HG02973 (cell line): ENCODE measurements at regions not wholly inside any gene's neighbourhood (a gene's known extent, or its start where the extent isn't known, plus 50 kb on each side); places are given as distances from the start of the nearest gene placed in this dataset.
"Not testable (repeated sequence)": the region's sequence is repeated elsewhere in the genome, so short reads cannot be mapped to it uniquely, and the experiment has no call there.

Experiments used
- ATAC-seq: cut with Tn5 transposase; IDR thresholded peaks from one replicate; pipeline ENCODE4 v1.9.1; 2021; ENCODE audit warnings: moderate library complexity; ENCODE audit not compliant: unreplicated experiment

DNA sequence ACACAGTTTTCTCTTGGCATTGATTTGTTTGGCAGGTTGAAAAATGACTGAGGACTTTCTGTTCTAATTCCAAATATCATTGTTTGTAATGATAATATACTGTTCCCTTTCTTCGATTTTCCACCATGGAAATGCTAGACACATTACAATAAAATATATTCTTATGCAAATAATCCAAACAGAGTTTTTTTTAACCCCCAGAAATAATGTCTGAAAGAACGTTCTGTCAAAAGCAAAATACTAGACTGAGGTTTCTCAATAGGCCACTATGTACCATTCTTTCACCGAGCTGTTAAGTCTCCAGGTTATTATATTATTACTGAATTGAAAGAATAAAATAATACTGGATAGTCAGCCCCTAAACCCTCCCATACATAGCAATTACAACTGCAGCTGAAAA lies 312.5 kb downstream of the ZIC3 start:
- ATAC-seq: no peak

GRCh38 chrX:137882960-137883359 lies 317.0 kb downstream of the ZIC3 start:
- ATAC-seq: no peak

DNA sequence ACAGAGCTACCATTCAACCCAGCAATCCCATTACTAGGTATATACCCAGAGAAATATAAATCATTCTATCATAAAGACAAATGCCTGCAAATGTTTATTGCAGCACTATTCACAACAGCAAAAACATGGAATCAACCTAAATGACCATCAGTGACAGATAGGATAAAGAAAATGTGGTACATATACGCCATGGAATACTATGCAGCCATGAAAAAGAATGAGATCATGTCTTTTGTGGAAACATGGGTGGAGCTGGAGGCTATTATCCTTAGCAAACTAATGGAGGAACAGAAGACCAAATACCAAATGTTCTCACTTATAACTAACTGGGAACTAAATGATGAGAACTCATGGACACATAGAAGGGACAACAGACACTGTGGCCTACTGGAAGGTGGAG lies 318.9 kb downstream of the ZIC3 start:
- not testable (repeated sequence) for ATAC-seq

DNA sequence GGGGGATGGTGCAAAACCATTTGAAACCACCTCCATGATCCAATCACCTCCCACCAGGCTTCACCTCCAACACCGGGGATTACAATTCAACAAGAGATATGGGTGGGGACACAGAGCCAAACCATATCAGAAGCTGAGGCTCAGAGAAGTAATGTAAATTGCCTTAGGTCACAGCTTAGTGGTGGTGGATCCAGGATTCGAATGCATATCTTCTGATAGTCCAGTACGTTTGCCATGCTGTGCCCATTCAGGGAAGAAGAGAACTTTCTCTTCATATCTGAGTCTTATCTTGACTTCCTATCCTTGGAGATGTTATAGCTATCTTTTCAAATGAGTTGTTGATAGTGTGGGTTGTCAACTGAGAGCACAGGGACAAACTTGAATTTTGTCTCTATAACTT lies 325.5 kb downstream of the ZIC3 start:
- no peak for ATAC-seq

DNA sequence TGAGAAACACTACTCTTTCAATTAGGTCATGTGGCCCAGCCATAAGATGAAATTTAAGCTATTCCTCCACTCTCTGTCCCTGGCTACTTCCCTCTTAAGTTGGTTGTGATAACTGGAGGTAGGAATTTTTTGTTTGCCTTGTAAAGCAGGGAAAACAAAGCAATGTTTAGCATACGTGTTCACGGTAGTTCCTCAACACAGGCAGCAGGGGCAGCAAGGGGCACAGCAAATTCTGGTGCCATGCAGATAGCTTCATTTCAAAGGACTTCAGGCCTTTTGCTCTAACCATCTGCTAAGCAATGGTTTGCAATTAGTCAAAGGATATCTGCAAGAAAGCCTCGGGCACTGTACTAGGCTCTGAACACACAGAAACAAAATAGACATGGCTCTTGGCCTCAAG lies 330.2 kb downstream of the ZIC3 start:
- no peak for ATAC-seq

GRCh38 chrX:137915466-137915865 lies 349.5 kb downstream of the ZIC3 start:
- no peak for ATAC-seq

DNA sequence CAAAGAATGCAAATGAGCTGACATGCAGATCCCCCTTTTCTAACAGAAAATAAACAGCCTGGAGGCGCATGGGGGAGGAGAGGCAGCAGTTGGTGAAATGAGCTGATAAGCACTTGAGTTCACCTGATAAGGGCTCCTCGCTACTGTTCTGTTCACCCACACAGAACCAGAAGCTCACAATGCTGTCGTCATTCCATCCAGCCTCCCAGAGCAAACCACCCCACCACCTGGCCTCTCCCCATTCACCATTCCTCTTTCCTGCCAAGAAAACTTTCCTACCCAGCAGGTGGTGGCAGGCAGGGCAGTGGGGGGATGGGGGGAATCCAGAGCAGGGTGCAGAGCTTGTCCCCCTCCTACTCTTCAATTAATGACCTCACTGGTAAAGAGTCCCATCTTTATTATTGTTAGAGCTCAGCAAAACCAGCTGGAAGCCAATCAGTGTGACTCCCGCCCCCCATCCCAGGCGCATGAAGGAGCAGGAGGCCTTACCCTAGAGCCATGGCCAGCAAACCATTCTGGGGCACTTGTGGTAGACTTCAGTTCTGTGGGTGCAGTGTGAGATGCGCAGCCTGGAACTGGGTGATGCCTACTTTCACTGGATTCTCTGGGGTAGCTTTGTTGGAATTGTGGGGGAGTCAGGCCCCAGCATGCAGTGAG lies 350.3 kb downstream of the ZIC3 start:
- no peak for ATAC-seq

- no peak for ATAC-seq
These were observed 360.2 kb downstream of the ZIC3 start for GRCh38 chrX:137926090-137926489.

GRCh38 chrX:137929951-137930350 lies 364.0 kb downstream of the ZIC3 start:
- ATAC-seq: no peak

DNA sequence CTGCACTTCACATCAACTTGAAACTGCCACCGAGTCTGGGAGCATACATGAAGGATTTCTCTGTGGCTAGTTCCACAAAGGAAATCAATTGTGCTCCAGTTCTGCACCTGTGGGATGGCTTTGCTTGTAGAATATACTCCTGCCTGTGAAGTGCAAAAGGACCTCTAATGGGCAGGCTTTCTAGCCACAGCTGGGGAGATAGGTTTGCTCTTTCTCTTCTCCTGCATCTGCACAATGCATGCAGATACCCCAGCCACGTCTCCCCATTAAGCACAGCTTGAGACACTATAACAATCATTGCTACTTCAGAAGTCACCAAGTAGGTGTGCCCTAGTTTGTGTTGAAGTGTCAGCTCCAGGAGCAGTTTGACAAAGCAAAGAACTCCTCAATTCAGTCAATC lies 364.6 kb downstream of the ZIC3 start:
- no peak for ATAC-seq

DNA sequence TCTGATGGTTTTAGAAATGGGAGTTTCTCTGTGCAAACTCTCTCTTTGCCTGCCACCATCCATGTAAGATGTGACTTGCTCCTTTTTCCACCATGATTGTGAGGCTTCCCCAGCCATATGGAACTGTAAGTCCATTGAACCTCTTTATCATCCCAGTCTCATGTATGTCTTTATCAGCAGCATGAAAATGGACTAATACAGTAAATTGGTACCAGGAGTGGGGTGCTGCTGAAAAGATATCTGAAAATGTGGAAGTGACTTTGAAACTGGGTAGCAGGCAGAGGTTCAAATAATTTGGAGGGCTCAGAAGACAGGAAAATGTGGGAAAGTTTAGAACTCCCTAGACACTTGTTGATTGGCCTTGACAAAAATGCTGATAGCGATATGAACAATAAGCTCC lies 368.3 kb downstream of the ZIC3 start:
- ATAC-seq: not testable (repeated sequence)

DNA sequence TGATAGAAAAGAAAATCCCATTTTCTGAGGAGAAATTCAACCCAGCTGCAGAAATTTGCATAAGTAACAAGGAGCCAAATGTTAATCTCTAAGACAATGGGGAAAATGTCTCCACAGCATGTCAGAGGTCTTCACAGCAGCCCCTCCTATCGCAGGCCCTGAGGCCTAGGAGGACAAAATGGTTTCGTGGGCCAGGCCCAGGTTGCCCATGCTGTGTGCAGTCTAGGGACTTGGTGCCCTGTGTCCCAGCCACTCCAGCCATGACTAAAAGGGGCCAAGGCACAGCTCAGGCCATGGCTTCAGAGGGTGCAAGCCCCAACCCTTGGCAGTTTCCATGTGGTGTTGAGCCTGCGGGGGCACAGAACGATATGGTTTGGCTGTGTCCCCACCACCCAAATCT lies 369.0 kb downstream of the ZIC3 start:
- ATAC-seq: not testable (repeated sequence)

DNA sequence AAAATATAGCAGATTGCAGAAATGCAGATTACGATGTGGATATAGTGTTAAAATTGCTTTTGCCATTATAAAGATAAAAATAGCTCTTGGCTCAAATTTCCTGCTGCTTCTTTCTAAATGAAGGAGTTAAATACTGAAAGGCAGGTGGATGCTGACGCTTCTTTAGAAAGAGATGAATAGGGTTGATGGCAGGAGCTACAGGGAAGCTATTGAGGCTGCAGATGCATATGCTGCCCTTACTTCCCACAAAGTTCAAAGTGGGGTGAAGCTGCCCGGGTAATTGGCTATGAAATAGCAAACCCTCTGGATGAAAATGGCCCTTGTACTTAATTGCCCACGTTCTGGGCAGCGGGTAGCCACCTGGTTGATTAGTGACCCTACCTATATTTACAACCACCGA lies 379.5 kb downstream of the ZIC3 start:
- no peak for ATAC-seq

GRCh38 chrX:137969191-137969590 lies 403.3 kb downstream of the ZIC3 start:
- ATAC-seq: no peak

- no peak for ATAC-seq
These were observed 416.7 kb downstream of the ZIC3 start for GRCh38 chrX:137982472-137983172.

DNA sequence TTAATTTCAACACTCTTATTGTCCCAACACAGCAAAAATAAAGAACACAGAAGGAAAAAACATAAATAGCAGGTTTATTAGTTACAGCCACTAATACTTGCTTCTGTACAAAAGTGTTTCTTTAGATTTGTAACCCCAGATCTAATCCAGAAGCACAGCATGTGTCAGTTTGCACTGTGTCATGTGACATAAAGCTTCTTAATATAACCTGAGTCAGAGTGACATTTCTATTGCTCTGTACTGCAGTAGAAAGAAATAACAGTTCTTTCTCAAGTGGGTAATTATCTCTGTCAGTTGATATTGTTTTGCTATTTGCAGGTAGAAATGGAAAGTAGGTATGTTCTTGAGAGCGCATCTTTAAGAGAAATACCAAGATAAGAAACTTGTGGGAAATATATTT lies 422.5 kb downstream of the ZIC3 start:
- no peak for ATAC-seq

DNA sequence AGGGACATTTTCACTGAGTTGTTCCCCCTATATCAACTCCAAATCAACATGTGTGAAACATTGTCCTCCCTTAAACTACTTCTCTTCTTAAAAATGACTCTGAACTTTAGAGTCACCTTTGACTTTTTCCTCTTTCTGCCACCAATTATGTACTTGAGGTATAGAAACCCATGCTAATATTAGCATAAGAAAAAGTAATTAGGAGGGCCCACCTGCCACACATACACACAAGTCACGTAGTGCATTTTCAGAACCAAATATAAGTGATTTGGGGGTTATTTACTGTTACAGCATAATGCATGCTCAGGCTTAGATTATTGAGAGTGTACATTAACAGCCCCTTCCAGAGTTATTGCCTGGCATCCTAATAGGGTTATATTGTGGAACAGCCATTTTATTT lies 432.7 kb downstream of the ZIC3 start:
- no peak for ATAC-seq

GRCh38 chrX:137999071-137999470 lies 433.1 kb downstream of the ZIC3 start:
- ATAC-seq: no peak

GRCh38 chrX:137999552-137999951 lies 433.6 kb downstream of the ZIC3 start:
- ATAC-seq: no peak

GRCh38 chrX:138001226-138001625 lies 435.3 kb downstream of the ZIC3 start:
- no peak for ATAC-seq

DNA sequence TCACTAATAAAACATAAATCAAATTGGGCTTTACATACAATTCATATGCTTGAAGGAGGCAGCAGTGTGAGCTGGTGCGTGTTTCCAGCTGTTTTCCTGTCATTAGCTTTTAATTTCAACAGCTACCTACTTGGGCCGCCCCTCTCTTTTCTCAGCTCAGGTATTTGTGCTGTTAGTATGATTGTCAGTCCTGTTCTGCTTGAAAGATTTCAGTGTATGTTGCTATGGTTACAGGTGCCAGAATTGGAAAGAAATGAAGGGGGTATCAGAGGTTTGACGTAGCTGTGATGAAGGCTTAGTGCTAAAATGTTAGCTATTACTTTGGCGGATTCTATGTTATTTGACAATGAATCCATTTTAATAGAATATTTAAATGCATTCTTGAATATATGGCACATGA lies 440.3 kb downstream of the ZIC3 start:
- no peak for ATAC-seq

DNA sequence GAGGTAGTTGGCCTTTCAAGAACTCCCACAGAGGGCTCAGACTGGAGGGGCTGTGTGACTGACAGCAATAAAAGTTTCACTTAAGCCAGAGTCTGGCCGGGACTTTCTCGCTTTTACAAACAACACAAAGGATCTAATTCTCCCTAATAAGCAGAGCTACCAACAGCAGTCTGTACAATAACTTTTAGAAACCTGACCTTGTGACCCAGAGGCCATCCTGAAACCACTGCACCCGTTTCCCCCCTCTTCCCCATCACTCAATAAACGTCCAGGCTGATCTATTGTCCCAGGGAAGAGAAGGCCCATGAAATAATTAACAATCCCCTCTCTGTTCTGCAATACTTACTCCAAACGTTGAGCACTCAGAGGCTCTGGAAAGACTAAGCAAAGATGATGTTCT lies 442.4 kb downstream of the ZIC3 start:
- no peak for ATAC-seq

DNA sequence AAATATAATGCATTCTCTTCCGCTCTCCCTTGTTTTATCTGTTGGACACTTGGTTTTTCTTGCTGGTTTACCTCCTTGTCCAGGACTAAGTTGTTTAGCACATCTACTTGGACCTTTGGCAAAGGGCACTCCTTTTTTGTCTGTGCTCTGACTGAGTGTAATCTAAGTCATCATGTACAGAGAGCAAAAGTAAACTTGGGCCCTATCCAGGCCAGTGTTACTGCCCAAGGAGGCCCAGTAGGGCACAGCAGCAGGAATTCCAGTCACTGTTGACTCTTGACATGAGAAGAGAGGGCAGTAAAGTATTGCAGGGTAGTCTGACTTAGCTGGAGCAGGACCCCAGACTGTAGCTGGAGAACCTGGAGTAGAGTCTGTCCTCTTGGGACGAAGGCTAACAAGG lies 445.5 kb downstream of the ZIC3 start:
- no peak for ATAC-seq
